K562 (cell line): ENCODE measurements at regions not wholly inside any gene's neighbourhood (a gene's known extent, or its start where the extent isn't known, plus 50 kb on each side); places are given as distances from the start of the nearest gene placed in this dataset.

Experiments used
- BHLHE40 ChIP-seq: IDR thresholded peaks from 2 replicates; pipeline ENCODE4 v1.6.1; 2011; ENCODE audit warnings: low read length, improper control_type of control experiment
- NR3C1 ChIP-seq: sonication (generic); formaldehyde crosslinking; IDR thresholded peaks from 2 replicates; pipeline ENCODE4 v1.8.1; 2022; ENCODE audit warnings: missing genetic modification reagents
- TF ChIP-seq, protein P1 (sequence below), 2 experiments: fragments of 450-650 bp in 1 of 2; sonication (generic) in 1 of 2; formaldehyde crosslinking in 1 of 2; IDR thresholded peaks; 2 replicates each; pipeline versions ENCODE4 v1.7.1 to v1.9.0; 2016 to 2022; ENCODE audit warnings: inconsistent platforms in 1 of 2, mild to moderate bottlenecking in 1 of 2, missing genetic modification reagents in 1 of 2
- TF ChIP-seq, protein P2 (sequence below), 3 experiments: fragments of 200-800 bp in 1 of 3; fragments of 250-450 bp in 1 of 3; fragments of 450-650 bp in 1 of 3; sonication (Bioruptor Pico) in 1 of 3; sonication (Bioruptor generic) in 1 of 3; formaldehyde crosslinking in 1 of 3; IDR thresholded peaks; 2 replicates each; pipeline versions ENCODE4 v1.6.1 to v1.8.0; 2016 to 2022; ENCODE audit warnings: mild to moderate bottlenecking in 2 of 3, missing genetic modification characterization in 2 of 3, missing compliant biosample characterization in 1 of 3, moderate library complexity in 1 of 3

DNA sequence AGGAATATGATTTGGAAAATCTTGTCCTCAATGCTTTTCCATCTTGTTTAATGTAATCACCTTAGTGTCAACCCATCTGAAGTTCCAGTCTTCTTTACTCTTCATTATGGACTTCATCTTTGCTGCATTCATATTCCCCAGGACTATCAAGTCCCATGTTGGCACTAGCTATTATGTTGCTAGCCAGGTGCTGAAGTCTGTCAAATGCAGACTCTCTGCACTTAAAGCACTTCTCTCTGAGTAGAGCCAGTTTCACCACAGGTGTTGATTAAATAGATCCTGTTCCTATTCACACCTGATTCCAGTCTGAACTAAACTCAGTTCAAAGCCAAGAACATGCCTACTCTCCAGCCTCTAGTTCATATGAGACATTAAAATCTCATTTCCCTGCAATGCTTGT lies 75.0 kb upstream of the PKN2 start:
- TF ChIP-seq, protein P1, sequence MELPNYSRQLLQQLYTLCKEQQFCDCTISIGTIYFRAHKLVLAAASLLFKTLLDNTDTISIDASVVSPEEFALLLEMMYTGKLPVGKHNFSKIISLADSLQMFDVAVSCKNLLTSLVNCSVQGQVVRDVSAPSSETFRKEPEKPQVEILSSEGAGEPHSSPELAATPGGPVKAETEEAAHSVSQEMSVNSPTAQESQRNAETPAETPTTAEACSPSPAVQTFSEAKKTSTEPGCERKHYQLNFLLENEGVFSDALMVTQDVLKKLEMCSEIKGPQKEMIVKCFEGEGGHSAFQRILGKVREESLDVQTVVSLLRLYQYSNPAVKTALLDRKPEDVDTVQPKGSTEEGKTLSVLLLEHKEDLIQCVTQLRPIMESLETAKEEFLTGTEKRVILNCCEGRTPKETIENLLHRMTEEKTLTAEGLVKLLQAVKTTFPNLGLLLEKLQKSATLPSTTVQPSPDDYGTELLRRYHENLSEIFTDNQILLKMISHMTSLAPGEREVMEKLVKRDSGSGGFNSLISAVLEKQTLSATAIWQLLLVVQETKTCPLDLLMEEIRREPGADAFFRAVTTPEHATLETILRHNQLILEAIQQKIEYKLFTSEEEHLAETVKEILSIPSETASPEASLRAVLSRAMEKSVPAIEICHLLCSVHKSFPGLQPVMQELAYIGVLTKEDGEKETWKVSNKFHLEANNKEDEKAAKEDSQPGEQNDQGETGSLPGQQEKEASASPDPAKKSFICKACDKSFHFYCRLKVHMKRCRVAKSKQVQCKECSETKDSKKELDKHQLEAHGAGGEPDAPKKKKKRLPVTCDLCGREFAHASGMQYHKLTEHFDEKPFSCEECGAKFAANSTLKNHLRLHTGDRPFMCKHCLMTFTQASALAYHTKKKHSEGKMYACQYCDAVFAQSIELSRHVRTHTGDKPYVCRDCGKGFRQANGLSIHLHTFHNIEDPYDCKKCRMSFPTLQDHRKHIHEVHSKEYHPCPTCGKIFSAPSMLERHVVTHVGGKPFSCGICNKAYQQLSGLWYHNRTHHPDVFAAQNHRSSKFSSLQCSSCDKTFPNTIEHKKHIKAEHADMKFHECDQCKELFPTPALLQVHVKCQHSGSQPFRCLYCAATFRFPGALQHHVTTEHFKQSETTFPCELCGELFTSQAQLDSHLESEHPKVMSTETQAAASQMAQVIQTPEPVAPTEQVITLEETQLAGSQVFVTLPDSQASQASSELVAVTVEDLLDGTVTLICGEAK (IDR thresholded peaks at IDR 0.05), result no peak
- TF ChIP-seq, protein P1 (CRISPR knock-in tag; IDR thresholded peaks at IDR 0.05), result no peak
- TF ChIP-seq, protein P2, sequence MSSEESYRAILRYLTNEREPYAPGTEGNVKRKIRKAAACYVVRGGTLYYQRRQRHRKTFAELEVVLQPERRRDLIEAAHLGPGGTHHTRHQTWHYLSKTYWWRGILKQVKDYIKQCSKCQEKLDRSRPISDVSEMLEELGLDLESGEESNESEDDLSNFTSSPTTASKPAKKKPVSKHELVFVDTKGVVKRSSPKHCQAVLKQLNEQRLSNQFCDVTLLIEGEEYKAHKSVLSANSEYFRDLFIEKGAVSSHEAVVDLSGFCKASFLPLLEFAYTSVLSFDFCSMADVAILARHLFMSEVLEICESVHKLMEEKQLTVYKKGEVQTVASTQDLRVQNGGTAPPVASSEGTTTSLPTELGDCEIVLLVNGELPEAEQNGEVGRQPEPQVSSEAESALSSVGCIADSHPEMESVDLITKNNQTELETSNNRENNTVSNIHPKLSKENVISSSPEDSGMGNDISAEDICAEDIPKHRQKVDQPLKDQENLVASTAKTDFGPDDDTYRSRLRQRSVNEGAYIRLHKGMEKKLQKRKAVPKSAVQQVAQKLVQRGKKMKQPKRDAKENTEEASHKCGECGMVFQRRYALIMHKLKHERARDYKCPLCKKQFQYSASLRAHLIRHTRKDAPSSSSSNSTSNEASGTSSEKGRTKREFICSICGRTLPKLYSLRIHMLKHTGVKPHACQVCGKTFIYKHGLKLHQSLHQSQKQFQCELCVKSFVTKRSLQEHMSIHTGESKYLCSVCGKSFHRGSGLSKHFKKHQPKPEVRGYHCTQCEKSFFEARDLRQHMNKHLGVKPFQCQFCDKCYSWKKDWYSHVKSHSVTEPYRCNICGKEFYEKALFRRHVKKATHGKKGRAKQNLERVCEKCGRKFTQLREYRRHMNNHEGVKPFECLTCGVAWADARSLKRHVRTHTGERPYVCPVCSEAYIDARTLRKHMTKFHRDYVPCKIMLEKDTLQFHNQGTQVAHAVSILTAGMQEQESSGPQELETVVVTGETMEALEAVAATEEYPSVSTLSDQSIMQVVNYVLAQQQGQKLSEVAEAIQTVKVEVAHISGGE (CRISPR knock-in tag; IDR thresholded peaks at IDR 0.05), result no peak
- TF ChIP-seq NR3C1 (CRISPR knock-in tag) (no peak), BHLHE40 (no peak)
